ENCODE measurements at regions not wholly inside any gene's neighbourhood (a gene's known extent, or its start where the extent isn't known, plus 50 kb on each side); places are given as distances from the start of the nearest gene placed in this dataset.

DNA sequence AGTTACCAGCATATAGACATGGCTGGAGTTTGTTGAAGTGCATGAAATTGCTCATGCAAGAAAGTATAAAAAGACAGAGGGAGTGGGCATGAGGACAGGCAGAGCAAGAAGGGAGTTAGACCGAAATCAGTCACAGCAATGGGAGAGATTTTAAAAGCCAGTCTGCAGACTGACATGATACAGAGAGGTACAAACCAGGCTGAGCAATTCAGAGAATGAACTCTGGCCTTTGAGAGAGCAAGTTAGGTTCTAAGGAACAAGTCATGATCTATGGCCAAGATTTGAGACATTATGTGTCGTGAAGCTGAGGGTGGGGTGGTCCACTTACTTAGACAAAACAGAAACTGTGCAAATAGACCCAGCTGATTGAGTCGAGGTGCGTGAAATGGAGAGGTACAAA is 93.4 kb upstream of the TSC22D1 start:
- intact Hi-C loops (cut with micrococcal nuclease) = no loop called here
- no peaks in the 10 kb centered on the region for H3K9me1 ChIP-seq (ENCODE audit: control insufficient read depth, insufficient read depth, low read length)
- H3K4me2 ChIP-seq (ENCODE audit: insufficient read depth, low read length) = no peak overlapping the region
- no peaks in the 10 kb centered on the region for H3K4me1 ChIP-seq (replicated peaks in 1 of 2; ENCODE audit: control insufficient read depth in 2 of 2, insufficient read depth in 2 of 2, low read length in 2 of 2)
- in situ Hi-C loops (cut with MboI) = no loop called here
- no peaks in the 10 kb centered on the region for H3K79me2 ChIP-seq (ENCODE audit: control insufficient read depth, insufficient read depth, low read length)
- ATAC-seq = no peak
- H4K20me1 ChIP-seq (replicated peaks; ENCODE audit: control insufficient read depth, insufficient read depth, low read length) = no peaks in the 10 kb centered on the region
- no peak overlapping the region for H3K9ac ChIP-seq (ENCODE audit: insufficient read depth in 1 of 2, low read depth in 2 of 2, low read length in 2 of 2)
- no peak for DNase-seq (ENCODE audit: extremely low read depth in 1 of 4, low spot score in 3 of 4)
- no TSS peak for BruUV-seq (replicated peaks)
- ChIA-PET CTCF (ENCODE audit: low intra/inter-chr PET ratio) (no interaction called here), POLR2A (no interaction called here)
- no peaks in the 10 kb centered on the region for H3K9me3 ChIP-seq (replicated peaks; ENCODE audit: control insufficient read depth, insufficient read depth, low read depth, low read length)
- H2AFZ ChIP-seq (ENCODE audit: low read depth, low read length) = no peak overlapping the region
- 0 out of 5 replicates have a peak, but pooled peaks cover 0 to 7% of the 10 kb centered on the region in 2 experiments for H3K27me3 ChIP-seq (ENCODE audit: control insufficient read depth in 2 of 2, insufficient read depth in 2 of 2, low read length in 2 of 2)
- no peak overlapping the region for H3K4me3 ChIP-seq
- WGBS (ENCODE audit: insufficient coverage, low coverage, missing lambda C conversion rate) = 0% methylated on average over 4 of the region's 4 CpGs
- no peaks in the 10 kb centered on the region for H3K36me3 ChIP-seq (ENCODE audit: control insufficient read depth, insufficient read depth, low read length)
- H3K27ac ChIP-seq (ENCODE audit: extremely low read depth, low read depth, low read length) = no peak overlapping the region
- no peak for FAIRE-seq
- TF ChIP-seq RBM17 (IDR thresholded peaks at IDR 0.05; ENCODE audit: borderline replicate concordance, low read depth, low read length) = no peak
- TF ChIP-seq FOXK1 (CRISPR knock-in tag; IDR thresholded peaks at IDR 0.05; ENCODE audit: borderline replicate concordance) = no peak
- no peak for TF ChIP-seq BDP1 (IDR thresholded peaks at IDR 0.05; ENCODE audit: insufficient read depth, insufficient read length)
- TF ChIP-seq, protein P1, sequence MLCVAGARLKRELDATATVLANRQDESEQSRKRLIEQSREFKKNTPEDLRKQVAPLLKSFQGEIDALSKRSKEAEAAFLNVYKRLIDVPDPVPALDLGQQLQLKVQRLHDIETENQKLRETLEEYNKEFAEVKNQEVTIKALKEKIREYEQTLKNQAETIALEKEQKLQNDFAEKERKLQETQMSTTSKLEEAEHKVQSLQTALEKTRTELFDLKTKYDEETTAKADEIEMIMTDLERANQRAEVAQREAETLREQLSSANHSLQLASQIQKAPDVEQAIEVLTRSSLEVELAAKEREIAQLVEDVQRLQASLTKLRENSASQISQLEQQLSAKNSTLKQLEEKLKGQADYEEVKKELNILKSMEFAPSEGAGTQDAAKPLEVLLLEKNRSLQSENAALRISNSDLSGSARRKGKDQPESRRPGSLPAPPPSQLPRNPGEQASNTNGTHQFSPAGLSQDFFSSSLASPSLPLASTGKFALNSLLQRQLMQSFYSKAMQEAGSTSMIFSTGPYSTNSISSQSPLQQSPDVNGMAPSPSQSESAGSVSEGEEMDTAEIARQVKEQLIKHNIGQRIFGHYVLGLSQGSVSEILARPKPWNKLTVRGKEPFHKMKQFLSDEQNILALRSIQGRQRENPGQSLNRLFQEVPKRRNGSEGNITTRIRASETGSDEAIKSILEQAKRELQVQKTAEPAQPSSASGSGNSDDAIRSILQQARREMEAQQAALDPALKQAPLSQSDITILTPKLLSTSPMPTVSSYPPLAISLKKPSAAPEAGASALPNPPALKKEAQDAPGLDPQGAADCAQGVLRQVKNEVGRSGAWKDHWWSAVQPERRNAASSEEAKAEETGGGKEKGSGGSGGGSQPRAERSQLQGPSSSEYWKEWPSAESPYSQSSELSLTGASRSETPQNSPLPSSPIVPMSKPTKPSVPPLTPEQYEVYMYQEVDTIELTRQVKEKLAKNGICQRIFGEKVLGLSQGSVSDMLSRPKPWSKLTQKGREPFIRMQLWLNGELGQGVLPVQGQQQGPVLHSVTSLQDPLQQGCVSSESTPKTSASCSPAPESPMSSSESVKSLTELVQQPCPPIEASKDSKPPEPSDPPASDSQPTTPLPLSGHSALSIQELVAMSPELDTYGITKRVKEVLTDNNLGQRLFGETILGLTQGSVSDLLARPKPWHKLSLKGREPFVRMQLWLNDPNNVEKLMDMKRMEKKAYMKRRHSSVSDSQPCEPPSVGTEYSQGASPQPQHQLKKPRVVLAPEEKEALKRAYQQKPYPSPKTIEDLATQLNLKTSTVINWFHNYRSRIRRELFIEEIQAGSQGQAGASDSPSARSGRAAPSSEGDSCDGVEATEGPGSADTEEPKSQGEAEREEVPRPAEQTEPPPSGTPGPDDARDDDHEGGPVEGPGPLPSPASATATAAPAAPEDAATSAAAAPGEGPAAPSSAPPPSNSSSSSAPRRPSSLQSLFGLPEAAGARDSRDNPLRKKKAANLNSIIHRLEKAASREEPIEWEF (CRISPR knock-in tag; IDR thresholded peaks at IDR 0.05) = no peak
- TF ChIP-seq CCNT2 (IDR thresholded peaks at IDR 0.05; ENCODE audit: borderline replicate concordance, extremely low read depth, insufficient read length, low read depth, low read length) = no peak
- TF ChIP-seq PTRF (tag; IDR thresholded peaks at IDR 0.05) = no peak
- TF ChIP-seq BRD4 (IDR thresholded peaks at IDR 0.05) = no peak
- TF ChIP-seq, protein P2, sequence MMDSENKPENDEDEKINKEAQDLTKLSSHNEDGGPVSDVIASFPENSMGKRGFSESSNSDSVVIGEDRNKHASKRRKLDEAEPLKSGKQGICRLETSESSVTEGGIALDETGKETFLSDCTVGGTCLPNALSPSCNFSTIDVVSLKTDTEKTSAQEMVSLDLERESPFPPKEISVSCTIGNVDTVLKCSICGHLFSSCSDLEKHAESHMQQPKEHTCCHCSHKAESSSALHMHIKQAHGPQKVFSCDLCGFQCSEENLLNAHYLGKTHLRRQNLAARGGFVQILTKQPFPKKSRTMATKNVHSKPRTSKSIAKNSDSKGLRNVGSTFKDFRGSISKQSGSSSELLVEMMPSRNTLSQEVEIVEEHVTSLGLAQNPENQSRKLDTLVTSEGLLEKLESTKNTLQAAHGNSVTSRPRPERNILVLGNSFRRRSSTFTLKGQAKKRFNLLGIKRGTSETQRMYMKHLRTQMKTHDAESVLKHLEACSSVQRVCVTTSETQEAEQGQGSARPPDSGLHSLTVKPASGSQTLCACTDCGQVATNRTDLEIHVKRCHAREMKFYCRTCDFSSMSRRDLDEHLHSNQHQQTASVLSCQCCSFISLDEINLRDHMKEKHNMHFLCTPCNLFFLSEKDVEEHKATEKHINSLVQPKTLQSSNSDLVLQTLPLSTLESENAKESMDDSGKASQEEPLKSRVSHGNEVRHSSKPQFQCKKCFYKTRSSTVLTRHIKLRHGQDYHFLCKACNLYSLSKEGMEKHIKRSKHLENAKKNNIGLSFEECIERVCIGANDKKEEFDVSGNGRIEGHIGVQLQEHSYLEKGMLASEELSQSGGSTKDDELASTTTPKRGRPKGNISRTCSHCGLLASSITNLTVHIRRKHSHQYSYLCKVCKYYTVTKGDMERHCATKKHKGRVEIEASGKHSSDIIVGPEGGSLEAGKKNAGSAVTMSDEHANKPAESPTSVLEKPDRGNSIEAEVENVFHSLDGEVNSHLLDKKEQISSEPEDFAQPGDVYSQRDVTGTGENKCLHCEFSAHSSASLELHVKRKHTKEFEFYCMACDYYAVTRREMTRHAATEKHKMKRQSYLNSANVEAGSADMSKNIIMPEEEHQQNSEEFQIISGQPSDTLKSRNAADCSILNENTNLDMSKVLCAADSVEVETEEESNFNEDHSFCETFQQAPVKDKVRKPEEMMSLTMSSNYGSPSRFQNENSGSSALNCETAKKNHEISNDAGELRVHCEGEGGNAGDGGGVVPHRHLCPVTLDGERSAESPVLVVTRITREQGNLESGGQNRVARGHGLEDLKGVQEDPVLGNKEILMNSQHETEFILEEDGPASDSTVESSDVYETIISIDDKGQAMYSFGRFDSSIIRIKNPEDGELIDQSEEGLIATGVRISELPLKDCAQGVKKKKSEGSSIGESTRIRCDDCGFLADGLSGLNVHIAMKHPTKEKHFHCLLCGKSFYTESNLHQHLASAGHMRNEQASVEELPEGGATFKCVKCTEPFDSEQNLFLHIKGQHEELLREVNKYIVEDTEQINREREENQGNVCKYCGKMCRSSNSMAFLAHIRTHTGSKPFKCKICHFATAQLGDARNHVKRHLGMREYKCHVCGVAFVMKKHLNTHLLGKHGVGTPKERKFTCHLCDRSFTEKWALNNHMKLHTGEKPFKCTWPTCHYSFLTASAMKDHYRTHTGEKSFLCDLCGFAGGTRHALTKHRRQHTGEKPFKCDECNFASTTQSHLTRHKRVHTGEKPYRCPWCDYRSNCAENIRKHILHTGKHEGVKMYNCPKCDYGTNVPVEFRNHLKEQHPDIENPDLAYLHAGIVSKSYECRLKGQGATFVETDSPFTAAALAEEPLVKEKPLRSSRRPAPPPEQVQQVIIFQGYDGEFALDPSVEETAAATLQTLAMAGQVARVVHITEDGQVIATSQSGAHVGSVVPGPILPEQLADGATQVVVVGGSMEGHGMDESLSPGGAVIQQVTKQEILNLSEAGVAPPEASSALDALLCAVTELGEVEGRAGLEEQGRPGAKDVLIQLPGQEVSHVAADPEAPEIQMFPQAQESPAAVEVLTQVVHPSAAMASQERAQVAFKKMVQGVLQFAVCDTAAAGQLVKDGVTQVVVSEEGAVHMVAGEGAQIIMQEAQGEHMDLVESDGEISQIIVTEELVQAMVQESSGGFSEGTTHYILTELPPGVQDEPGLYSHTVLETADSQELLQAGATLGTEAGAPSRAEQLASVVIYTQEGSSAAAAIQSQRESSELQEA (IDR thresholded peaks at IDR 0.05; ENCODE audit: low read depth) = no peak
- no peak for TF ChIP-seq ZNF780A (CRISPR knock-in tag; IDR thresholded peaks at IDR 0.05)
- no peak for TF ChIP-seq SMARCE1 (IDR thresholded peaks at IDR 0.05)
- no peak for TF ChIP-seq GATAD2B (IDR thresholded peaks at IDR 0.05; ENCODE audit: borderline replicate concordance)
